ENCODE measurements at regions not wholly inside any gene's neighbourhood (a gene's known extent, or its start where the extent isn't known, plus 50 kb on each side); places are given as distances from the start of the nearest gene placed in this dataset.

DNA sequence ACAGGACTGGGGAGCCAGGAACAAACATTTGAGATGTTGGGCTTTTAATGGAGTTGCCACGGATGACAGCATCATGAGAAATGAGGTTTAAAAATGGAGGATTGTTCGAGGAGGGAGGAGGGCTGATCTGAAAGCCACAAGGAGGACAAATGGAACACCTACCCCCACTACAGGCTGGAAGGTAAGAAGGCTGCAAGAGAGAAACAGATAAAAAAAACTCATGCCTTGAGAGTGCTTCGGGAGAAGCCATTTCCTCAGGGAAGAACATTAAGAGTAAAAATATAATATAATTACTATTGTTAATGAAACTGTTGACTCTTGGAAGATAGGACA, 119.5 kb upstream of the MAP9 start:
- no peak overlapping the region for H3K4me3 Mint-ChIP-seq
- DNase-seq (no peak), ATAC-seq (no peak)
- no peaks in the 10 kb centered on the region for H3K36me3 Mint-ChIP-seq (ENCODE audit: insufficient read depth)
- H3K4me1 Mint-ChIP-seq (ENCODE audit: low read depth): no peaks in the 10 kb centered on the region
- no peaks in the 10 kb centered on the region for H3K9me3 Mint-ChIP-seq
- peaks cover 2% of the 10 kb centered on the region for H3K27me3 Mint-ChIP-seq (ENCODE audit: low read depth)

DNA sequence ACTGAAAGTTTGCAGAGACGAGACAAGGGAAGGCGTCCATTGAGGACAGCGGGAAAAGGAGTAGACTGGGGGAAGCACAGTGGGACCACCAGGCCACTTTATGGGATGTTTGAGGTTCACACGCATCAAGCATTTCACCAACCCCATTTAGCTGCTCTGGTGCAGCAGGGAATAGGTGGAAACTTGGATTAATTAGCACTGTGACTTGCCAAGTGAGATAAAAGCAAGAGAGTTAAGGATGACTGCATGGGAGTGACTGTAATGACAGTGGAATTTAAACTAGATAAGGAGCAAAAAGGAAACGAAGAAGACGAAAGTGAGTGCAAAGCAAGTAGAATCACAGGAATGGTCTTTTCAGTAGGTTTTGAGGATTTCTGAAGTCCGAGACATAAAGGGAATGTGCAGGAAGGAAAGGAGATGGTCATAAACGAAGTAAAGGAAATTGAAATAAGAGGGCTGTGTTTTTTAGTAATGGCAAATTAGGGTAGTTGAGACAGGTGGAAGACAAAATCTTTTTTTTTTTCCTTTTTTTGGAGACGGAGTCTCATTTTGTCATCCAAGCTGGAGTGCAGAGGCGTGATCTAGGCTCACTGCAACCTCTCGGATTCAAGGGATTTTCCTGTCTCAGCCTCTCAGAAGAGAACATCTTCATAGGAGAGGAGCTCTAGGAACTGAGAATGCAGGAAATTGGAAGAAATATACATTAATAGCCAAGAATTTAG, 119.0 kb upstream of the MAP9 start:
- H3K36me3 Mint-ChIP-seq (ENCODE audit: insufficient read depth): no peaks in the 10 kb centered on the region
- ATAC-seq: no peak
- H3K4me1 Mint-ChIP-seq (ENCODE audit: low read depth): no peaks in the 10 kb centered on the region
- H3K27me3 Mint-ChIP-seq (ENCODE audit: low read depth): peaks cover 2% of the 10 kb centered on the region
- DNase-seq: no peak
- no peak overlapping the region for H3K4me3 Mint-ChIP-seq
- H3K9me3 Mint-ChIP-seq: no peaks in the 10 kb centered on the region

DNA sequence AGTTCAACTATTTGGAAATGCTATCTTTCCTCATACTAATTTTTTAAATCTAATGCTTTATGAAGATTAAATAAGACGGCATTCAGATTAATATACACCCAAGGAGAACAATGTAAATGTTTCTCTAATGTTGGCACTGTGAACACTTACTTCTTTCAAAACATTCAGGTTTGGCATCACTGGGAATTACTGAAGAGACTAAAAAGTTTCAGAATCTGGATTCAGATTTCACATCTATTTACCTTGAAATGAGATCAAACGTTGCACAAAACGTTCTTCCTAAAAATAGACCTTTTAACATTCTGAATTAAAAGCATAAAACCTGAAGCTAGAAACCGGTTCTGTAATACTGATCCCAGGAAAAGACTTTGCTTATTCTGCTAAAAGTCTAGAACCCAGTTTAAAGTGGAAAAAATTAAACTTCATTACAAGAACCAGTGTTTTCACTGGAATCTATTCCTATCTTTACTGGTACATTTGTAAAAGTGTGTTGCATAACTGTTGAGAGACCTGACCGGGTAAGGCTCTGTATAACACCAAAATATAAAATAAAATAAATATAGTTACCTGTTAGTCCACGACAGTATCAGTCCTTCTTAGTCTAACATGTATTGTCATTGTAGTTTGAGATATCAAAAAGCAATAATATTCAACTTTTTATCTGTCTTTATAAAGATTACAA, 117.4 kb upstream of the MAP9 start:
- no peaks in the 10 kb centered on the region for H3K27me3 Mint-ChIP-seq (ENCODE audit: low read depth)
- H3K9me3 Mint-ChIP-seq: no peaks in the 10 kb centered on the region
- no peak overlapping the region for H3K4me3 Mint-ChIP-seq
- H3K36me3 Mint-ChIP-seq (ENCODE audit: insufficient read depth): no peaks in the 10 kb centered on the region
- H3K4me1 Mint-ChIP-seq (ENCODE audit: low read depth): no peaks in the 10 kb centered on the region
- ATAC-seq: no peak
- no peak for DNase-seq

DNA sequence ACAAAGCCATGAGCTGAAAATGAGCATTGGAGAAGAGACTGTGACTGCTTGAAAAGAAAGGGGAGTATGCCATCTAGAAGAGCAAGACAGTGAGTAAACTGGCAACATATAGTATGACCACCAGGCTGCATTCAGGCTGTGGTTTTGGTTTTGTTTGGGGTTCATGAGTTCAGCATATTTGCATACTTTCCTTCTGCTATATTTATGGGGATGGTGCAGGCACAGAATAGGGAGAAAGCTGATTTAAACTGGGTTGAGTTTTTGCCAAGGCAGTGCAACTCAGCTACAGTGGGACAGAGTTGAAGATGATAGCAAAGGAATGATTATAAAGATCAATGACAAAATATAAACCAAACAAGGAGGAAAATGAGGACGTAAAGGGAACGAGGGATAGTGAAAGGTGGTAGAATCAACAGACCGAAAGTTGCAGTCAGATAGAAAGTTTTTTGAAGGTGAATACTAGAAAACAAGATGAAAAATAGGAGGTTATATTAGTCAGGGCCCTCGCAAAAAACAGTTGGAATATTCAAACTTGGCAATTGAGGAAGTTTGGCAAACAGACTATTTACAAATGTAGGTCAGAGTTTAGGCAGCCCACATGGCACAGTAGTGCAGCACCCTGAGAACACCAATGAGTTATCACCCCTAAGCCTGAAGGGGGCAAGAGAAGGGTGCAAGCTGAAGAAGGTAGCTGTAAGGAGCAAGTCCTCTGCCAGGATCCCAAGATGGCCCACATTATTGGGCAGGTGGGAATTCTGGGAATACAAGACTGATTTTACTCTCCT, 114.8 kb upstream of the MAP9 start:
- ATAC-seq: no peak
- Mint-ChIP-seq H3K9me3 (no peaks in the 10 kb centered on the region), H3K4me1 (ENCODE audit: low read depth) (no peaks in the 10 kb centered on the region), H3K36me3 (ENCODE audit: insufficient read depth) (no peaks in the 10 kb centered on the region), H3K4me3 (no peak overlapping the region), H3K27me3 (ENCODE audit: low read depth) (no peaks in the 10 kb centered on the region)
- DNase-seq: no peak

DNA sequence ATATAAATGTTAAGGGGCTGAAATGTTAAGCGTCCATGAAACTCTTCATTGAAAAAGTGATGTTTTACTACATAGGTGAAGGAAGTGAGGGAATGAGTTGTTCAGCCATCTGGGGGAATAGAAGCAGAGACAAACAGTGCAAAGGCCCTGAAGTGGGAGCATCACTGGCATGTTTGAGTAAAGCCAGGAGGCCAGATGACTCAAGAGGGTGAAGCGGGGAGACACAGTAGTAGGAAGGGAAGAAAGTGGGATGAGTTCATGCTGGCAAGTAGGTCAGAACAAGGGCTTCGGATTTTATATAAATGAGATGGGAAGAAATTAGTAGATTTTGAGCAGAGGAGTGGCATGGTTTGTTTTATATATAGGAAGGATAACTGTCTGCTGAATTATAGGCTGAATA, 112.5 kb upstream of the MAP9 start:
- peaks cover 3% of the 10 kb centered on the region for H3K27me3 Mint-ChIP-seq (ENCODE audit: low read depth)
- no peaks in the 10 kb centered on the region for H3K36me3 Mint-ChIP-seq (ENCODE audit: insufficient read depth)
- H3K4me1 Mint-ChIP-seq (ENCODE audit: low read depth): no peaks in the 10 kb centered on the region
- ATAC-seq (no peak), DNase-seq (no peak)
- no peaks in the 10 kb centered on the region for H3K9me3 Mint-ChIP-seq
- H3K4me3 Mint-ChIP-seq: no peak overlapping the region

DNA sequence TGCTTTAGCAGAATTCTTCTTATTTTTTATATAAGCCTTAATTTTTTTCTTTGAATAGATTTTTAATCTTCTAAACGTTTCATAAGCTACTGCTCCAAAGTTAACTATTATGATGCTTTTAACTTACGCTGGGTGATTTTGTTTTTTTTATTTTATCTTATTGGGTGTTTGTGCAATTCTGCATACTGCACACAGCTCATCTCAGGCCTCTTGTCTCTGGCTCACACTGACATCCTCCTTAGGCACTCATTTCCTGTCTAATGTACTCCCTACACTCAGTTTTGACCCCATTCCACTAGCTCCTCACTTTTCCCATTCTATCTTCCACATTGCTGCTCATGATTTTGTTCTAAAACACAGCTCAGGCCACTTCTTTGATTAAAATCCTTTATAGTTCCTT, 111.9 kb upstream of the MAP9 start:
- ATAC-seq (no peak), DNase-seq (no peak)
- Mint-ChIP-seq H3K27me3 (ENCODE audit: low read depth) (peaks cover 3% of the 10 kb centered on the region), H3K9me3 (no peaks in the 10 kb centered on the region), H3K36me3 (ENCODE audit: insufficient read depth) (no peaks in the 10 kb centered on the region), H3K4me1 (ENCODE audit: low read depth) (no peaks in the 10 kb centered on the region), H3K4me3 (no peak overlapping the region)

DNA sequence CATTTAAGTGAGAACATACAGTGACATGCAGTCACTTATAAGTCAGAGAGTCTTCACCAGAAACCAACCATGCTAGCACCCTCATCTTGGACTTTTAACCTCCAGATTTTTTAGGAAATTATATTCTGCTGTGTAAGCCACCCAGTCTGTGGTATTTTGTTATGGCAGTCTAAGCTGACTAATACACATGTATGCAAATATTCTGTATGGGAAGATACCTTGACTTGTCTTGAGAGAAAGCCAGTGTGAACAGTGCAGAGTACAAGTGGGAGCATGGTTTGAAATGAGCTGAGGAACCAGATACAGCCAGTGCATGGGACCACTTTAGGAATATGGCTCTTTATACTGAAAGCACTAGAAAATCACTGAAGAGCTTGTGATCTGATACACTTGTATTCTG, 110.4 kb upstream of the MAP9 start:
- no peaks in the 10 kb centered on the region for H3K9me3 Mint-ChIP-seq
- peak in 1 of 2 donors; percentile 37 for ATAC-seq
- no peaks in the 10 kb centered on the region for H3K4me1 Mint-ChIP-seq (ENCODE audit: low read depth)
- no peaks in the 10 kb centered on the region for H3K36me3 Mint-ChIP-seq (ENCODE audit: insufficient read depth)
- DNase-seq: no peak
- H3K27me3 Mint-ChIP-seq (ENCODE audit: low read depth): peaks cover 3% of the 10 kb centered on the region
- no peak overlapping the region for H3K4me3 Mint-ChIP-seq

DNA sequence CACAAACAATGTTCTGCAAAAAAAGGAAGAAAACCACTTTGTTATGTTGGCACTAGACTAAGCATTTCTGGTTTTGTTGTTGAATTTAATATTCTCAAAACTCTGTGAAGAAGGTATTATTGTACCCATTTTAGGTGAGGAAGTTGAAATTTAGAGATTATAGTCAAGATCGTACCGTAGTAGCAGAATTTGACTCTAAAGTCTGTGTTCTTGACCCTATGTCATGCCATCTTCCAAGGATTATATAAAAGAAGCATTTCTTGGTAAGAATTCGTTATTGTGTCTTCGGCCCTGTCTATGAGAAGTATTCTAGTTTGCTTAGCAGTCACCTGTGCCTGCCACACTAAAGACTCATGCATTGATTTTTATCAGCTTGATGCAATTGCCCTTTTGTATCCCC, 104.4 kb upstream of the MAP9 start:
- ATAC-seq: no peak

DNA sequence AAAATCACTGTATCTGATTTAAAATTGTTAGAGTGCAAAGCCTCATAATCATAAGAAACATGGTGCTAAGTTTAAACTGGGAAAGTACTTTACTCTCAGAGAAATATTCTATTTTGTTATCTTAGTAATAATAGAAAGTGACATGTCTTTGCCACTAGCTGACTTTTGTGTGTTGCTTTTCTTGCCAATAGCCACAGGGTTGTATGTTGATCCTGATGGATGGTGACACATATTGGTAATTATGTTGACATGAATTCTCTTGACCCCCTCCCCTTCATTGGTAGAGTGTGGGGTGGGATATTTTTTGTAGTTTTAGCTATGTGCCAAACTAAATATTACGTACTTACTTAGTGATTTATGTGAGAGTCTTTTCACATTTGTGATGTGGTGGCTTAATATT, 103.1 kb upstream of the MAP9 start:
- Mint-ChIP-seq H3K4me1 (ENCODE audit: low read depth) (no peaks in the 10 kb centered on the region), H3K9me3 (no peaks in the 10 kb centered on the region)
- no peak for ATAC-seq

More for the DNA sequence above, 104.4 kb upstream of the MAP9 start:
- H3K9me3 Mint-ChIP-seq: no peaks in the 10 kb centered on the region
- H3K36me3 Mint-ChIP-seq (ENCODE audit: insufficient read depth): no peaks in the 10 kb centered on the region
- DNase-seq: no peak
- peaks cover 1% of the 10 kb centered on the region for H3K27me3 Mint-ChIP-seq (ENCODE audit: low read depth)
- H3K4me1 Mint-ChIP-seq (ENCODE audit: low read depth): no peaks in the 10 kb centered on the region
- H3K4me3 Mint-ChIP-seq: no peak overlapping the region

DNA sequence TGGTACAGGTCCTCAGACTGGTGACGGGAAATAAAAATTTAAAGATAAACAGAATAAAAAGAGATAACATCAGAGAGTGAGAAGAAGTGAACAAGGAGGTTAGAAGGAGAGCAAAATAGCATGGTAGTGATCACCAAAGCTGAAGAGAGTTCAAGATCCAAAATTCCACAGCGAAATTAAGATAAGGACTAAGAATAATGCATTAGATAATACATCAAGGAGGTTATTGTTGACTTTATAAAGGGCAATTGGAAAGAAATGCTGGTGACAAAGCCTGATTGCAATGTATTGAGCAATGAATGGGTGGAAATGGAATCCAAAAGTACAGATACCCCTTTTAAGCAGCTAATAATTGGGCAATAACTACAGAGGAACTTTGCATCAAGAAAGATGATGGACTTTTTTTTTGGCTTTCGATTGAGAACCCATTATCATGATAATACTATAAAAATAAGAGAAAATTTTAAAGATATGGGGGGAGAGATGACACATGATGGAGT, 101.6 kb upstream of the MAP9 start:
- Mint-ChIP-seq H3K4me3 (no peak overlapping the region), H3K9me3 (no peaks in the 10 kb centered on the region), H3K27me3 (ENCODE audit: low read depth) (no peaks in the 10 kb centered on the region), H3K36me3 (ENCODE audit: insufficient read depth) (no peaks in the 10 kb centered on the region), H3K4me1 (ENCODE audit: low read depth) (no peaks in the 10 kb centered on the region)
- no peak for DNase-seq
- no peak for ATAC-seq

More for the DNA sequence above, 103.1 kb upstream of the MAP9 start:
- no peak overlapping the region for H3K4me3 Mint-ChIP-seq
- DNase-seq: no peak
- no peaks in the 10 kb centered on the region for H3K36me3 Mint-ChIP-seq (ENCODE audit: insufficient read depth)
- H3K27me3 Mint-ChIP-seq (ENCODE audit: low read depth): no peaks in the 10 kb centered on the region

DNA sequence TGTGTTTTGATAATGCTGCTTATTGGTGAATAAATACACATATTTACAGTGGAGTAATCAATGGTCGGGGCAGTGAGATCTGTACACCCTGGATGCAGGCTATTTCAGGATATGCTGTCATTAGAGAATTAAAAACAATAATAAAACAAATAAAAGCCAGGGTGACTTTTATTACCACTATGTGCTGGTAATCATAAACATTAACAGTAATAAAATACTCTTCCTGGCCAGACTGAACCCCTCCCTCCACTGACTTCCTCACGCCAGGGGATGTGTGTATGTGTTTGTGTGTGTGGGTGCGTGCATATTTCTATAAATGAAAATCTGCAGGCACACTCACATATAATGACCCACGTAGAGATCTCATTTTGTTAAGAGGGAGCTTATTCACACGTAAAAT, 98.0 kb upstream of the MAP9 start:
- no peak for ATAC-seq
- DNase-seq: no peak
- Mint-ChIP-seq H3K4me3 (no peak overlapping the region), H3K27me3 (ENCODE audit: low read depth) (no peaks in the 10 kb centered on the region), H3K9me3 (no peaks in the 10 kb centered on the region), H3K36me3 (ENCODE audit: insufficient read depth) (no peaks in the 10 kb centered on the region), H3K4me1 (ENCODE audit: low read depth) (no peaks in the 10 kb centered on the region)

DNA sequence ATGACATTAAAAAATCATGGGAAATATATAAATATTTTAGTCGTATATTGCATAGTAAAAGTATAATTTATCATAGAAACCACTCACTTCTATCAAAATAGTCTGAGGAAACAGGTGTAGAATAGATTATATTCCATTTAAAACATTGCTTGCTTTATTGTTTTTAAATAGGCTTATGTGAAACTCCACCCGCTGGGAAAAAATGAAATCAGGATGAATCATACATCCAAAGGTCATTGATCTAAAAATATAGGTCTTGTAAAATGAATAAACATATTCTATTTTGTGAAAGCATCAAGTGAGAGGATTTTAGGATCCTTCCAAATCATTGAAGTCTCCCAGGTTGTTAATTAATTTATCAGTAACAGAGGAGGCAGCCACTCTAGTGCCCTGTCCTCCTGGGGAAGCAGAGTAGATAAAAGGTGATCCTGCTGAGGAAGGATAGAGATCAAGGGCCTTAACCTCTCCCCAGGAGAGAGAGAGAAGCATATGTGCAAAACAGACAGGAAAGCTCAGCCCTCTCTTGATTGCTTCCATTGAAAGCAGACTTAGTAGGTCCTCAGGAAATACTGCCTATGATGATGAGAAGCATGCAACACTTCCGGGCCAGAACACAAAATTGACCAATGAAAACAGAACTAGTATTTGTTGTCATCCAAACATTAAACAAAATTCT, 96.8 kb upstream of the MAP9 start:
- H3K4me3 Mint-ChIP-seq: no peak overlapping the region
- ATAC-seq: no peak
- H3K27me3 Mint-ChIP-seq (ENCODE audit: low read depth): no peaks in the 10 kb centered on the region
- H3K4me1 Mint-ChIP-seq (ENCODE audit: low read depth): no peaks in the 10 kb centered on the region
- DNase-seq: no peak
- no peaks in the 10 kb centered on the region for H3K9me3 Mint-ChIP-seq
- H3K36me3 Mint-ChIP-seq (ENCODE audit: insufficient read depth): no peaks in the 10 kb centered on the region

DNA sequence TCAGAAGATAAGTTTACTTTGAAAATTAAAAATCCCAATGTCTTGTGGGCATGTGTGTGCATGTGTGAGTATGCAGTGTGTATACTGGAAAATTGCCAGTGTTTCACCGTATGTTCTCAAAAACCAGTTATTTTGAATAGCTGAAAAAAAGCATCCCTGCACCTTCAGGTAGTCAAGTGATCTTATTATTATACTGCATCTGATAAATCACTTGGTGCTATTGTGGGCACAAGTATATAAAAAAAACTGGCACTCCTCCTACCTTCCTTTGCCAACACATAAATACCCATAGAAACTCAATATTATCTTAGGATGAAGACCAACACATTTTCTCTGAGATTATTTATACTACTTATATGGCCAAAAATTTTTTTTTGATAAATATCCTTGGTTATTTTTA, 91.5 kb upstream of the MAP9 start:
- Mint-ChIP-seq H3K4me3 (no peak overlapping the region), H3K4me1 (ENCODE audit: low read depth) (no peaks in the 10 kb centered on the region), H3K27me3 (ENCODE audit: low read depth) (no peaks in the 10 kb centered on the region), H3K36me3 (ENCODE audit: insufficient read depth) (no peaks in the 10 kb centered on the region), H3K9me3 (no peaks in the 10 kb centered on the region)
- ATAC-seq: no peak
- no peak for DNase-seq

DNA sequence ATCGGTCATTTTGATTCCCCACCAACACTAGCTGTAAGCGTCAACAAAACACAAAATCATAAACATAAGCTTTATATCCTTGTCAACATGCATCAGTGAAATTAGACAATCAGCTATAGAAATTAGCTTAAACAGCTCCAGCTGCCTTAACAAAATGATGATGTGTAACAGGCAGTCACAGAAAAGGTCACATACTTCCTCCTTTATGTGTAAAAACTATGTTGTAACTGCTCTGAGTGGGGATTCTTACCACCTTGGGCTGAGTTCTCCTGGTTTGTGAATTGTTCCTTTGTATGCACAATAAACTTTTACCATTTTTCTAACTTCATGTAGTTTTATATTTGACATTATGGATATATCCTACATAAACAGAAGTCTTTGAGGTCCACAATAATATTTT, 73.9 kb upstream of the MAP9 start:
- no peaks in the 10 kb centered on the region for H3K36me3 Mint-ChIP-seq (ENCODE audit: insufficient read depth)
- peaks cover 3% of the 10 kb centered on the region for H3K27me3 Mint-ChIP-seq (ENCODE audit: low read depth)
- H3K4me1 Mint-ChIP-seq (ENCODE audit: low read depth): no peaks in the 10 kb centered on the region
- ATAC-seq (no peak), DNase-seq (no peak)
- no peak overlapping the region for H3K4me3 Mint-ChIP-seq
- H3K9me3 Mint-ChIP-seq: no peaks in the 10 kb centered on the region
